Stimulated activated CD8-positive, alpha-beta memory T cell treated with anti-CD3 and anti-CD28 coated beads, Interleukin-15, amount 100 ng/mL, for 24 hours (primary cell): ENCODE measurements at regions not wholly inside any gene's neighbourhood (a gene's known extent, or its start where the extent isn't known, plus 50 kb on each side); places are given as distances from the start of the nearest gene placed in this dataset.
A peak's percentile ranks its signal among the peaks of the same experiment; 100 is the strongest.
"Not testable (repeated sequence)": the region's sequence is repeated elsewhere in the genome, so short reads cannot be mapped to it uniquely, and the experiment has no call there.

ENCODE experiments used
- DNase-seq: peaks from one replicate; pipeline ENCODE4 v3.0.0-alpha.2; 2020; ENCODE audit warnings: low read depth

- DNase-seq: no peak
These were observed 423.2 kb upstream of the ONECUT1 start for GRCh38 chr15:53213336-53213735.

- DNase-seq: no peak
These were observed 422.6 kb upstream of the ONECUT1 start for GRCh38 chr15:53212785-53213184.

GRCh38 chr15:53210653-53211052 is 420.5 kb upstream of the ONECUT1 start:
- DNase-seq: no peak

GRCh38 chr15:53209396-53210042 is 419.4 kb upstream of the ONECUT1 start:
- no peak for DNase-seq

- no peak for DNase-seq
These were observed 418.6 kb upstream of the ONECUT1 start for GRCh38 chr15:53208751-53209150.

GRCh38 chr15:53203454-53203853 is 413.3 kb upstream of the ONECUT1 start:
- no peak for DNase-seq

- DNase-seq: no peak
These were observed 412.7 kb upstream of the ONECUT1 start for GRCh38 chr15:53202876-53203275.

GRCh38 chr15:53197426-53197839 is 407.3 kb upstream of the ONECUT1 start:
- DNase-seq: peak; percentile 4

GRCh38 chr15:53196788-53197187 is 406.7 kb upstream of the ONECUT1 start:
- no peak for DNase-seq

- DNase-seq: no peak
These were observed 406.1 kb upstream of the ONECUT1 start for GRCh38 chr15:53196242-53196641.

GRCh38 chr15:53193149-53193548 is 403.0 kb upstream of the ONECUT1 start:
- DNase-seq: no peak

GRCh38 chr15:53189860-53190259 is 399.7 kb upstream of the ONECUT1 start:
- no peak for DNase-seq

- not testable (repeated sequence) for DNase-seq
These were observed 393.3 kb upstream of the ONECUT1 start for GRCh38 chr15:53183449-53183848.

- no peak for DNase-seq
These were observed 381.4 kb upstream of the ONECUT1 start for GRCh38 chr15:53171571-53171970.

GRCh38 chr15:53166684-53167201 is 376.6 kb upstream of the ONECUT1 start:
- DNase-seq: no peak

GRCh38 chr15:53165988-53166683 is 376.0 kb upstream of the ONECUT1 start:
- DNase-seq: no peak

GRCh38 chr15:53160092-53160704 is 370.1 kb upstream of the ONECUT1 start:
- DNase-seq: no peak

GRCh38 chr15:53159458-53159857 is 369.3 kb upstream of the ONECUT1 start:
- no peak for DNase-seq

GRCh38 chr15:53158995-53159394 is 368.9 kb upstream of the ONECUT1 start:
- no peak for DNase-seq

- DNase-seq: no peak
These were observed 343.2 kb upstream of the ONECUT1 start for GRCh38 chr15:53133255-53133850.

- no peak for DNase-seq
These were observed 340.8 kb upstream of the ONECUT1 start for GRCh38 chr15:53130943-53131342.

GRCh38 chr15:53129121-53129904 is 339.2 kb upstream of the ONECUT1 start:
- no peak for DNase-seq
